HUES64 (cell line): ENCODE measurements at regions not wholly inside any gene's neighbourhood (a gene's known extent, or its start where the extent isn't known, plus 50 kb on each side); places are given as distances from the start of the nearest gene placed in this dataset.
"Not testable (repeated sequence)": the region's sequence is repeated elsewhere in the genome, so short reads cannot be mapped to it uniquely, and the experiment has no call there.

Experiments
- H3K27ac ChIP-seq: 2 replicates; pipeline ENCODE4 v1.7.0; 2013; ENCODE audit warnings: low read depth, low read length, inconsistent platforms
- H3K27me3 ChIP-seq: 2 replicates; pipeline ENCODE4 v1.6.1; 2013; ENCODE audit warnings: mild to moderate bottlenecking, low read length; ENCODE audit not compliant: insufficient read depth
- H3K36me3 ChIP-seq: 2 replicates; pipeline ENCODE4 v1.6.1; 2013; ENCODE audit warnings: mild to moderate bottlenecking, low read length; ENCODE audit not compliant: insufficient read depth
- H3K4me1 ChIP-seq: 2 replicates; pipeline ENCODE4 v1.6.1; 2013; ENCODE audit warnings: mild to moderate bottlenecking, low read length, moderate library complexity; ENCODE audit not compliant: insufficient read depth
- H3K4me3 ChIP-seq: 2 replicates; pipeline ENCODE4 v1.5.1; 2013; ENCODE audit warnings: mild to moderate bottlenecking, low read length, moderate library complexity
- H3K9ac ChIP-seq: 2 replicates; pipeline ENCODE4 v1.6.1; 2013; ENCODE audit warnings: mild to moderate bottlenecking, low read depth, low read length
- H3K9me3 ChIP-seq: 2 replicates; pipeline ENCODE4 v1.6.1; 2013; ENCODE audit warnings: low read depth, low read length; ENCODE audit not compliant: insufficient read depth
- WGBS: fragments of 150-250, 120-280 bp; methylation state at CpG from one replicate; pipeline ENCODE4 v1.1.7; 2013; ENCODE audit warnings: missing lambda C conversion rate; 5-methylcytosine and 5-hydroxymethylcytosine counted together

GRCh38 chr4:14404730-14405129 lies 597.6 kb upstream of the CPEB2 start:
- H3K9ac ChIP-seq, result no peak overlapping the region
- no peak overlapping the region for H3K4me3 ChIP-seq
- H3K27me3 ChIP-seq, result no peaks in the 10 kb centered on the region
- no peaks in the 10 kb centered on the region for H3K36me3 ChIP-seq
- no peak overlapping the region for H3K27ac ChIP-seq
- 93% methylated on average over 5 of the region's 5 CpGs for WGBS
- no peaks in the 10 kb centered on the region for H3K9me3 ChIP-seq
- peaks cover 3% of the 10 kb centered on the region; the same call in 1 of the 2 replicates for H3K4me1 ChIP-seq

- Histone ChIP-seq H3K9ac (no peak overlapping the region), H3K36me3 (no peaks in the 10 kb centered on the region), H3K27ac (no peak overlapping the region), H3K4me1 (0 out of 2 replicates have a peak, but pooled peaks cover 8% of the 10 kb centered on the region), H3K9me3 (no peaks in the 10 kb centered on the region), H3K27me3 (no peaks in the 10 kb centered on the region), H3K4me3 (no peak overlapping the region)
- WGBS, result 19% methylated on average over 2 of the region's 3 CpGs
Measured at GRCh38 chr4:14410516-14410915, 591.8 kb upstream of the CPEB2 start.

- no peaks in the 10 kb centered on the region for H3K9me3 ChIP-seq
- H3K9ac ChIP-seq, result no peak overlapping the region
- no peak overlapping the region for H3K4me3 ChIP-seq
- peaks cover 15% of the 10 kb centered on the region; the same call in 1 of the 2 replicates for H3K4me1 ChIP-seq
- no peaks in the 10 kb centered on the region for H3K27me3 ChIP-seq
- no peaks in the 10 kb centered on the region for H3K36me3 ChIP-seq
- H3K27ac ChIP-seq, result no peak overlapping the region
- WGBS, result 63% methylated on average over 1 of the region's 1 CpG
Measured at GRCh38 chr4:14415146-14415545, 587.1 kb upstream of the CPEB2 start.

- Histone ChIP-seq H3K36me3 (no peaks in the 10 kb centered on the region), H3K27me3 (no peaks in the 10 kb centered on the region), H3K27ac (no peak overlapping the region), H3K9me3 (no peaks in the 10 kb centered on the region), H3K9ac (no peak overlapping the region), H3K4me1 (peaks cover 8% of the 10 kb centered on the region; the same call in 1 of the 2 replicates), H3K4me3 (no peak overlapping the region)
- 98% methylated on average over 2 of the region's 2 CpGs for WGBS
Measured at GRCh38 chr4:14419516-14419915, 582.8 kb upstream of the CPEB2 start.

- not testable (repeated sequence) for H3K27me3 ChIP-seq, H3K4me3 ChIP-seq, H3K36me3 ChIP-seq, H3K4me1 ChIP-seq, H3K27ac ChIP-seq, H3K9ac ChIP-seq
- WGBS, result 93% methylated on average over 15 of the region's 15 CpGs
- H3K9me3 ChIP-seq, result peaks cover 12% of the 10 kb centered on the region
Measured at GRCh38 chr4:14426297-14426696, 576.0 kb upstream of the CPEB2 start.

GRCh38 chr4:14428125-14428524 lies 574.2 kb upstream of the CPEB2 start:
- Histone ChIP-seq H3K9me3 (peaks cover 12% of the 10 kb centered on the region), H3K27ac (no peak overlapping the region), H3K27me3 (no peaks in the 10 kb centered on the region), H3K4me3 (no peak overlapping the region), H3K4me1 (no peaks in the 10 kb centered on the region), H3K36me3 (no peaks in the 10 kb centered on the region), H3K9ac (no peak overlapping the region)
- 97% methylated on average over 2 of the region's 2 CpGs for WGBS

- Histone ChIP-seq H3K4me3 (no peak overlapping the region), H3K27me3 (no peaks in the 10 kb centered on the region), H3K9ac (no peak overlapping the region), H3K4me1 (no peaks in the 10 kb centered on the region), H3K27ac (no peak overlapping the region), H3K9me3 (peaks cover 9% of the 10 kb centered on the region; the same call in 1 of the 2 replicates), H3K36me3 (no peaks in the 10 kb centered on the region)
- WGBS, result 82% methylated on average over 3 of the region's 3 CpGs
Measured at GRCh38 chr4:14431155-14432134, 570.8 kb upstream of the CPEB2 start.

GRCh38 chr4:14434483-14434882 lies 567.8 kb upstream of the CPEB2 start:
- 92% methylated on average over 2 of the region's 2 CpGs for WGBS
- no peaks in the 10 kb centered on the region for H3K27me3 ChIP-seq
- no peak overlapping the region for H3K9ac ChIP-seq
- H3K4me1 ChIP-seq, result no peaks in the 10 kb centered on the region
- H3K4me3 ChIP-seq, result no peak overlapping the region
- no peaks in the 10 kb centered on the region for H3K9me3 ChIP-seq
- H3K27ac ChIP-seq, result no peak overlapping the region
- no peaks in the 10 kb centered on the region for H3K36me3 ChIP-seq

GRCh38 chr4:14434916-14435315 lies 567.4 kb upstream of the CPEB2 start:
- no peak overlapping the region for H3K9ac ChIP-seq
- no peaks in the 10 kb centered on the region for H3K36me3 ChIP-seq
- no peak overlapping the region for H3K4me3 ChIP-seq
- H3K4me1 ChIP-seq, result no peaks in the 10 kb centered on the region
- no peaks in the 10 kb centered on the region for H3K9me3 ChIP-seq
- WGBS, result 90% methylated on average over 2 of the region's 3 CpGs
- H3K27me3 ChIP-seq, result no peaks in the 10 kb centered on the region
- H3K27ac ChIP-seq, result no peak overlapping the region

GRCh38 chr4:14441561-14441960 lies 560.7 kb upstream of the CPEB2 start:
- Histone ChIP-seq H3K27me3 (no peaks in the 10 kb centered on the region), H3K27ac (no peak overlapping the region), H3K9me3 (no peaks in the 10 kb centered on the region), H3K9ac (no peak overlapping the region), H3K4me3 (no peak overlapping the region), H3K36me3 (no peaks in the 10 kb centered on the region), H3K4me1 (peaks cover 20% of the 10 kb centered on the region)
- WGBS, result 68% methylated on average over 3 of the region's 3 CpGs

GRCh38 chr4:14445882-14446281 lies 556.4 kb upstream of the CPEB2 start:
- Histone ChIP-seq H3K36me3 (no peaks in the 10 kb centered on the region), H3K27ac (no peak overlapping the region), H3K27me3 (no peaks in the 10 kb centered on the region), H3K4me1 (peaks cover 20% of the 10 kb centered on the region), H3K4me3 (no peak overlapping the region), H3K9me3 (no peaks in the 10 kb centered on the region), H3K9ac (no peak overlapping the region)
- 93% methylated on average over 2 of the region's 2 CpGs for WGBS
